PC-3 (cell line): ENCODE measurements at regions not wholly inside any gene's neighbourhood (a gene's known extent, or its start where the extent isn't known, plus 50 kb on each side); places are given as distances from the start of the nearest gene placed in this dataset.
A peak's percentile ranks its signal among the peaks of the same experiment; 100 is the strongest.

ENCODE experiments used
- ATAC-seq: fragments of 200-7000 bp; cut with Tn5 transposase; 2 replicates; pipeline ENCODE4 v1.9.1; 2020; ENCODE audit warnings: mild to moderate bottlenecking, moderate library complexity
- BruUV-seq: library from RNA; stranded (reverse); fragments of 400-500 nt; replicated peaks from 2 replicates; lab custom pipeline; 2021; lab: Mats Ljungman, UMichigan
- CTCF ChIA-PET: fragments of 300-600 bp; sonication (Branson Sonifier 250); formaldehyde crosslinking; loops from one replicate; lab custom pipeline; 2022; ENCODE audit warnings: antibody characterized with exemption; lab: Charles Lee
- POLR2A ChIA-PET: fragments of 300-600 bp; sonication (Branson Sonifier 250); formaldehyde crosslinking; loops from one replicate; lab custom pipeline; 2022; ENCODE audit warnings: antibody characterized with exemption; ENCODE audit not compliant: unreplicated experiment; lab: Charles Lee
- DNase-seq: peaks from one replicate; pipeline ENCODE4 v3.0.0-alpha.2; 2015
- H2AFZ ChIP-seq: fragments of 300-600 bp; sonication (generic); 2 replicates; pipeline ENCODE4 v1.6.0; 2016; ENCODE audit warnings: antibody characterized with exemption, low read length
- H3F3A ChIP-seq: fragments of 300-600 bp; sonication (generic); one replicate; pipeline ENCODE4 v1.6.0; 2017; ENCODE audit warnings: antibody characterized with exemption, low read length, control low read depth, mild to moderate bottlenecking; ENCODE audit not compliant: unreplicated experiment
- H3K27ac ChIP-seq: fragments of 300-600 bp; sonication (generic); 2 replicates; pipeline ENCODE4 v1.5.1; 2016; ENCODE audit warnings: mild to moderate bottlenecking, low read length
- H3K27me3 ChIP-seq: fragments of 300-600 bp; sonication (generic); 2 replicates; pipeline ENCODE4 v1.6.1; 2016; ENCODE audit warnings: low read length, mixed read lengths
- H3K36me3 ChIP-seq: fragments of 300-600 bp; sonication (generic); 2 replicates; pipeline ENCODE4 v1.6.1; 2016; ENCODE audit warnings: low read depth, mixed run types, low read length, mixed read lengths
- H3K4me1 ChIP-seq: fragments of 300-600 bp; sonication (generic); 2 replicates; pipeline ENCODE4 v1.5.1; 2016; ENCODE audit warnings: low read length; ENCODE audit not compliant: insufficient read depth
- H3K4me2 ChIP-seq: fragments of 300-600 bp; sonication (generic); 2 replicates; pipeline ENCODE4 v1.6.0; 2016; ENCODE audit warnings: low read length
- H3K4me3 ChIP-seq: fragments of 300-600 bp; sonication (generic); 2 replicates; pipeline ENCODE4 v1.5.1; 2016; ENCODE audit warnings: mild to moderate bottlenecking, low read length, mixed read lengths
- H3K79me2 ChIP-seq: fragments of 300-600 bp; sonication (generic); 2 replicates; pipeline ENCODE4 v1.6.1; 2017; ENCODE audit warnings: low read length, mixed read lengths
- H3K9ac ChIP-seq: fragments of 300-600 bp; sonication (generic); 2 replicates; pipeline ENCODE4 v1.6.0; 2016; ENCODE audit warnings: mild to moderate bottlenecking, low read length
- H3K9me2 ChIP-seq: fragments of 300-600 bp; sonication (generic); replicated peaks from 2 replicates; pipeline ENCODE4 v1.6.1; 2016; ENCODE audit warnings: mixed run types, low read length, mixed read lengths
- H3K9me3 ChIP-seq: fragments of 300-600 bp; sonication (generic); 2 replicates; pipeline ENCODE4 v1.6.1; 2016; ENCODE audit warnings: low read length, mixed read lengths
- H4K20me1 ChIP-seq: fragments of 300-600 bp; sonication (generic); 2 replicates; pipeline ENCODE4 v1.6.1; 2016; ENCODE audit warnings: low read length, mixed read lengths
- CTCF ChIP-seq: fragments of 300-600 bp; sonication (generic); conservative IDR thresholded peaks from 2 replicates; pipeline ENCODE4 v1.5.1; 2017; ENCODE audit warnings: antibody characterized with exemption, low read depth, mild to moderate bottlenecking, low read length
- EZH2 ChIP-seq: fragments of 300-600 bp; sonication (generic); IDR thresholded peaks from one replicate; pipeline ENCODE4 v1.6.1; 2017; ENCODE audit warnings: antibody characterized with exemption, mild to moderate bottlenecking, low read length; ENCODE audit not compliant: unreplicated experiment
- EZH2phosphoT487 ChIP-seq: fragments of 300-600 bp; sonication (generic); IDR thresholded peaks from 2 replicates; pipeline ENCODE4 v1.6.1; 2018; ENCODE audit warnings: mild to moderate bottlenecking, antibody characterized with exemption, low read length, borderline replicate concordance
- intact Hi-C: fragments of 100-400 bp; cut with micrococcal nuclease; formaldehyde crosslinking; loops from 2 replicates; pipeline ENCODE4 v1.9.0; 2023

DNA sequence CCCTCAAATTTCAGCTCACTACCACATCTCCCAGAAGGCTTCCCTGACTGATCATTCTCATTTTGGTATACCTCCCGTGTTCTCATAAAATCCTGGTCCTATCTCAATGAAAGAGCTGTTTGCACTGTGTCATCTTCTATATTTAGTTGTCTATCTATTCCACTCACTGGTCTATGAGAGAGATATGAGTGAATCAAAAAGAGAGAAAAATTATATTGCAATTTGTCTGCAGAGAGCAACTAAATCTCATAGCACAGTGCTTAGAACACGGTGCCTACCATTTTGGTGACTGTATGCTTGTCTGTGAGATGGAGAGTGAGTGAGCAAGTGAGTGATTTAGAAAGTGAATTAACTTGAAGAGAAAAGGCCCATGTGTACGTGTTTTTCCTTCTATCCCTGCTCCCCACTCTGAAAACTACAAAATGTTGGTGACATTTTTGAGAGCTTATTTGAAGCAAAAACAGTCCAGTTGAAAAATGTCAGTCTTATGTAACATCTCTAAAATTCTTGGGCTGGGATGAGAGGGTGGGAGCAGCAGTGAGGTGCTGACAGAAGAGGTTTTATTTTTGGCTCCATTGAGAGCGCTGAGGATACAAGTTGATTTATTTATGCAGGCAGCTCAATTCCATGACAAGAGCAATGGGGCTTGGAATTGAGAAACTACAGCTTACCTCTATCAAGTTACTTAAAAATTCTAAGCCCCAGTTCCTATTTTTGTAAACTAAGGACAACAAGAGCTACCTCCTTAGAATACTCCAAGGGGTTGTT, 373.5 kb upstream of the CHST9 start:
- intact Hi-C loops: no loop called here
- Histone ChIP-seq H3K4me3 (no peak overlapping the region), H3K27ac (no peak overlapping the region), H3K36me3 (no peaks in the 10 kb centered on the region), H3K9ac (no peak overlapping the region), H3K4me2 (no peak overlapping the region), H3K9me2 (no peaks in the 10 kb centered on the region), H3K4me1 (no peaks in the 10 kb centered on the region), H4K20me1 (no peaks in the 10 kb centered on the region), H3K27me3 (peaks cover 65% of the 10 kb centered on the region), H3F3A (no peaks in the 10 kb centered on the region), H3K79me2 (no peaks in the 10 kb centered on the region), H3K9me3 (no peaks in the 10 kb centered on the region), H2AFZ (no peak overlapping the region)
- BruUV-seq: no TSS peak
- DNase-seq: no peak
- ChIA-PET CTCF (no interaction called here), POLR2A (no interaction called here)
- TF ChIP-seq EZH2phosphoT487 (no peak), CTCF (no peak), EZH2 (no peak)
- no peak for ATAC-seq

GRCh38 chr18:27556741-27557140, 371.6 kb upstream of the CHST9 start:
- H2AFZ ChIP-seq: no peak overlapping the region
- H3K27me3 ChIP-seq: peaks cover 50% of the 10 kb centered on the region
- CTCF ChIA-PET: no interaction called here
- H3F3A ChIP-seq: no peaks in the 10 kb centered on the region
- POLR2A ChIA-PET: no interaction called here
- H3K27ac ChIP-seq: no peak overlapping the region
- no peak for ATAC-seq
- no TSS peak for BruUV-seq
- H3K9ac ChIP-seq: no peak overlapping the region
- no peak for DNase-seq
- no peaks in the 10 kb centered on the region for H3K36me3 ChIP-seq
- H3K9me2 ChIP-seq: no peaks in the 10 kb centered on the region
- no peaks in the 10 kb centered on the region for H4K20me1 ChIP-seq
- no peaks in the 10 kb centered on the region for H3K4me1 ChIP-seq
- intact Hi-C loops: no loop called here
- no peak overlapping the region for H3K4me3 ChIP-seq
- H3K4me2 ChIP-seq: no peak overlapping the region
- TF ChIP-seq EZH2: no peak
- no peak for TF ChIP-seq EZH2phosphoT487
- no peaks in the 10 kb centered on the region for H3K79me2 ChIP-seq
- H3K9me3 ChIP-seq: no peaks in the 10 kb centered on the region

GRCh38 chr18:27549335-27550039, 364.4 kb upstream of the CHST9 start:
- H3K4me3 ChIP-seq: no peak overlapping the region
- H3F3A ChIP-seq: no peaks in the 10 kb centered on the region
- H3K36me3 ChIP-seq: no peaks in the 10 kb centered on the region
- no peak overlapping the region for H3K9ac ChIP-seq
- peaks cover 16% of the 10 kb centered on the region; the same call in 1 of the 2 replicates for H3K27me3 ChIP-seq
- ATAC-seq (no peak), DNase-seq (no peak)
- no peaks in the 10 kb centered on the region for H4K20me1 ChIP-seq
- BruUV-seq: no TSS peak
- intact Hi-C loops: no loop called here
- H3K27ac ChIP-seq: no peak overlapping the region
- H3K79me2 ChIP-seq: no peaks in the 10 kb centered on the region
- POLR2A ChIA-PET: no interaction called here
- H3K4me1 ChIP-seq: no peaks in the 10 kb centered on the region
- no peaks in the 10 kb centered on the region for H3K9me3 ChIP-seq
- H3K4me2 ChIP-seq: no peak overlapping the region
- no peak overlapping the region for H2AFZ ChIP-seq
- TF ChIP-seq EZH2phosphoT487 (no peak), CTCF (0 out of 2 replicates have a peak, but pooled peaks have one; percentile 30)
- CTCF ChIA-PET: no interaction called here
- H3K9me2 ChIP-seq: no peaks in the 10 kb centered on the region
